GM19238 (cell line): ENCODE measurements at regions not wholly inside any gene's neighbourhood (a gene's known extent, or its start where the extent isn't known, plus 50 kb on each side); places are given as distances from the start of the nearest gene placed in this dataset.
"Not testable (repeated sequence)": the region's sequence is repeated elsewhere in the genome, so short reads cannot be mapped to it uniquely, and the experiment has no call there.

ENCODE experiments used
- DNase-seq: peaks from one replicate; pipeline ENCODE4 v3.0.0; 2011; ENCODE audit warnings: low spot score; ENCODE audit not compliant: insufficient read length

DNA sequence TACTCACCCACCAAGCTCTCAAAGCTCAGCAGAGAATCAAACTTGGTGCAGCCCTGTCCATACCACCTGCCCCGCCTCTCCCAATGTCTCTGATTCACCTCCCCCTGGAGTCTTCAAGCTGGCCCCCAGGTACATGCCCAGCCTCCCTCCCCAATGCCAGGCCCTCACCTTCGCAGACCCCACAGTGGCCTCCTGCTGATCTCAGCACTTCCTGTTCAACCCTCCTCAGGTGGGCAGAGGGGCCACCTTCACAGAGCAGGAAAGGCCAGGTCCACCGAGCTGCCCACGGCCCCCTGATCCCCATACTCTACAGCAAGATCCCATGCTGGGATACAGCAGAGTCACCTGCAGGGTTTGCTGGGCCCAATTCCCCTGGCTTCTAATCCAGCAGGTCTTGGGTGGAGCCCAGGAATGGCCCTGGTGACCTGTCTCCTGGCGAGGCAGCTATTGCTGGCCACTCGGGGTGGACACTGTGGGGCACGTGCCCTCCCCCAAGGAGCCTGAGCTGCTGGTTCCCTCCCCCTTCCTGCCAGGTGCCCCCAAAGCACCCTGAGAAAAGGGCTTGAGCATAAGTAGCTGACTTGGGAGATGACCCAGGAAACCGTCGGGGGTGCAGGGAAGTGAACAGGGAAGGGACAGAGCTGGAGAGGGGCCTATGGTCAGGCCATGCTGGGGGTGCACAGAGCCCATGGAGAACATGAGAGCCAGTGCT, 150.7 kb downstream of the BRD1 start:
- DNase-seq = no peak

DNA sequence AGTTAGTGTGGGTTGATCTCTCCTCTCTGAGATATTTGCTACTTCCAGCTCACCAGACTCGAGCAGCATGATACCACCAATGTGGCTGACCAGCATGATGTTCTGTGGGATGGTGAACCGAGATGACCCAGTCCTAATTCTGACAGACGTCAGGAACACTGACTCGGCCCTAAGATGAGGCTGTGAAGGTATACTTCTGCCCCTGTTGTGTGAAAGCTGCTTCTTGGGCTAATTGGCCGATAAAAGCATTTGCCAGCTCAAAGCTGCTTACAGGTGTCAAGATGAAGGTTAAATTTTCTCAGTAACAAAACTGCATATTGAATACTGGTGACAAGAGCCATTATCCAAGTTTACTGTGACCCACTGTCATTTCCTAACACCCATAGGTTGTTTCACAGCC, 151.4 kb downstream of the BRD1 start:
- no peak for DNase-seq

DNA sequence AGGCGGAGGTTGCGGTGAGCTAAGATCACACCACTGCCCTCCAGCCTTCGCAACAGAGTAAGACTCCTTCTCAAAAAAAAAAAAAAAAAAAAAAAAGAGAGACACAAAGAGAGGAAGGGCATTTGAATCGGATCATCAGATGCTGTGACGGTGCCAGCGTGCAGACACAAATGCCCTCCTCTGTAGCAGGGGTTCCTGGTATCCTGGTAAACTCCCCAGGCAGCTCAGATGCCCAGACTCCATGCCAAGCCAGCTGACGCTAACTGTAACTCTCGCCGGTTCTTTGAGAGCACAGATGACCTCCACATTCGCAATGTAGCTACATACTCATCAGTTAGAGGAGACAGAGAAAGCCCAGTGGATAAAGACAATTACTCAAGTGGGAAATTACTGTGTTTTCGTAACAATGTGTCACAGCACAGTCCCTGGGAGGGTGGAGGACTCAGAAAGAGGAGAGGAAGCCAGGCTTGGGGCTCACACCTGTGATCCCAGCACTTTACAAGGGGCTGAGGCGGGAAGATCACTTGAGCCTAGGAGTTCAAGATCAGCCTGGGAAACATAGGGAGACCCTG, 153.1 kb downstream of the BRD1 start:
- no peak for DNase-seq

DNA sequence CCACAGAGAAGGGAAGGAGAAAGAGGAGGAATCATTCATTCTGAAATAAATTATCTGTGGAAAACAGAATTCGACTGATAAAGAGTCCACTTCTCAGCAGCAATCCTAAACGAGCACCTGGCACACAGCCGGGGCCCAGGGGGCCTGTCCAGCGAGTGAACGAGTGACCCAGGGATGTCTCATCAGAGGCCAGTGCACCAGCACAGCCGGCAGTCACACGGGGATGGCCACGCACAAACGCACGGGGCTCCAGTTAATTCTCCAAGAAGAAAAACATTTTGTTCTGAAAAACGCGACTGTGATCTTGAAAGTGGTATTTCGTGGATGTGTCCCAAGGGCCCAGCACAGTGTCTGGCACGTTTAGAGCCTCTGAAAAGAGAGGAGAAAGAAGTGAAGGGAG, 154.6 kb downstream of the BRD1 start:
- no peak for DNase-seq

DNA sequence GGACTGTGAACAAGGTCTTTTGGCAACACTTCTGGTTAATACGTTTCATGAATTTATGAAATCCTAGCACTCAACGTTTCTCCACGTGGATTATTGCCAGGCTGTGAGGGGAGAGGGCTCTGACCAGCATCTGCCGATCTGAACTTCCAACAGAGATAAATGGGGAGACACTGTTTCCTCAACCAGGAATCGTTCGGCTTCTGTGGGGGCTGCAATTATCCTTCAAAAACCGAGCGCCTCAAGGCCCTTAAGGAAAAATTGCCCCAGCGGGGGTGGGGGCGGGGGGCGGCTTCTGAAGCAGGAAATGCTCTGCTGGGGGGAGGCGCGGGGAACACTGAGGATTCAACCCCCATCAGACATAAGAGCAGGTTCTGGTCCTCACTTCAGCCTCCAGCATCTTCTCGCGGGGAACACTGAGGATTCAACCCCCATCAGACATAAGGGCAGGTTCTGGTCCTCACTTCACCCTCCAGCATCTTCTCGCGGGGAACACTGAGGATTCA, 155.6 kb downstream of the BRD1 start:
- no peak for DNase-seq

DNA sequence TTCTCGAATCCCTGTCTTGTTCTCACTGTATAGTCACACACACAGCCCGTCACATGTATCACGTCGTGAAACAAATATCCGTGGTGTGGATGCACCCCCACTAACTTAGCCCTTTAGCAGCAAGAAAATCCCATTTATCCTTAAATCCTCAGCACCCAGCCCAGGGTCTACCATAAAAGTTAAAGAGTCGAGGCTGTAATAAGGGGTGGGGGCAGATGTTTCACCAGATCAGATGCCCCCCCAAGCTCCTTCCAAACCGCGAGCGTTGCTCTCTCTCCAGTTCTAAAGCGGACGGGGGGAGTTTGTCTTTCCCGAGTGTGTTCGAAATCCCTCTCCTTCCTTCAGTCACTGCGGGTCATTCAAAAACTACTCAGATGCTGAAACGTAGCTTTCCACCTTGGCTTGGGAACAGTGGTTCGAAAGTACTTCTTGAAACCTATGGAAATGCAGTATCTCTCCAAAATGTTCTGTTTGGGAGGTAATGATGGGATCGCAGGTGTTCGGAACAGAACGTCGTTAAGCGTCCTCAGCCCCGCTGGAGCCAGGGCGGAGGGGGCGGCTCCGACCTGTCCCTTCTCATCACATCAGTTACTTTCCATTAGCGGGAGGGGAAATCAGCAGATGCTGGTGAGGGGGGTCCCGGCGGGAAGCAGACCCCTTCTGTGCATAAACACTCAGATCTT, 156.2 kb downstream of the BRD1 start:
- no peak for DNase-seq

DNA sequence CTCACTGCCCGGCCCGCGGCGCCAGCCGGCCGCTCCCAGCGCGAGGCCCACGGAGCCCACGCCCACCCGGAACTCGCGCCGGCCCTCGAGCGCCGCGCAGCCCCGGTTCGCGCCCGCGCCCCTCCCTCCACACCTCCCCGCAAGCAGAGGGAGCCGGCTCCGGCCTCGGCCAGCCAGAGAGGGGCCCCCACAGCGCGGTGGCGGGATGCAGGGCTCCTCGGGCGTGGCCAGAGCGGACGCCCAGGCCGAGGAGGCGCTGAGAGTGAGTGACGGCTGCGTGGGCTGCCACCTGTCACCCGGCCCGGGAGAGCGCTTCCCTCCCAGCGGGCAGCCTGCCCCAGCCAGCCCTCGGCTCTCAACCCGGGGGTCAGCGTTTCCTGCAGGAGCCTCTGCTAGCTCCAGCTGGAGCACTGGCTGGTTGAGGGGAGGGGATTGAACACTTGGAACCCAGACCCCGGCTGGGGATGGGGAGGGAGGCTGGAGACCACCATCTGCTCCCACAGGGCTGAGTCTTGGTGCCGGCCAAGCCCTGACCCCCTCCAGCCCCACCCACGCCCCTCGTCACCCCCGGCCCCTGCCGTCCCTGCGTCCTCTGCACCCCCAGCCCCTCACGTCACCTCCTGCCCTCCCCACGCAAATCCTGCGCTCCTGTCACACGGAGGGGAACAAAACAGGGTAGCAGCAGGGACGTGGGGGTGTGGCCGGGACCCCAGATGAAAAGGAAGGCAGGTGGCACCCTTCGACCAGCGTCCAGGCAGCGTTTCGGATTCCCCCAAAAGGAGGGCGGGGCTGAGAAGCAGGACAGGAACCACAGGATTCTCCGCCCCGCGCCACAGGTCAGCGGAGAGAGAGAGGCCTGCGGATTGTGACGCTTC, 157.0 kb downstream of the BRD1 start:
- no peak for DNase-seq

DNA sequence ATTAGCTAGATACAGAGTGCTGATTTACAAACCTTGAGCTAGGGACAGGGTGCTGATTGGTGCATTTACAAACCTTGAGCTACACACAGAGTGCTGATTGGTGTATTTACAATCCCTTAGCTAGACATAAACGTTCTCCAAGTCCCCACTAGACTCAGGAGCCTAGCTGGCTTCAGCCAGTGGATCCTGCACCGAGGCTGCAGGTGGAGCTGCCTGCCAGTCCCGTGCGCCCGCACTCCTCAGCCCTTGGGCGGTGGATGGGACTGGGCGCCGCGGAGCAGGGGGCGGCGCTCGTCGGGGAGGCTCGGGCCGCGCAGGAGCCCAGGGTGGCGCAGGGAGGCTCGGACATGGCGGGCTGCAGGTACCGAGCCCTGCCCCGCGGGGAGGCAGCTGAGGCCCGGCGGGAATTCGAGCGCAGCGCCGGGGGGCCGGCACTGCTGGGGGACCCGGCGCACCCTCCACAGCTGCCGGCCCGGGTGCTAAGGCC, 157.7 kb downstream of the BRD1 start:
- DNase-seq = not testable (repeated sequence)

DNA sequence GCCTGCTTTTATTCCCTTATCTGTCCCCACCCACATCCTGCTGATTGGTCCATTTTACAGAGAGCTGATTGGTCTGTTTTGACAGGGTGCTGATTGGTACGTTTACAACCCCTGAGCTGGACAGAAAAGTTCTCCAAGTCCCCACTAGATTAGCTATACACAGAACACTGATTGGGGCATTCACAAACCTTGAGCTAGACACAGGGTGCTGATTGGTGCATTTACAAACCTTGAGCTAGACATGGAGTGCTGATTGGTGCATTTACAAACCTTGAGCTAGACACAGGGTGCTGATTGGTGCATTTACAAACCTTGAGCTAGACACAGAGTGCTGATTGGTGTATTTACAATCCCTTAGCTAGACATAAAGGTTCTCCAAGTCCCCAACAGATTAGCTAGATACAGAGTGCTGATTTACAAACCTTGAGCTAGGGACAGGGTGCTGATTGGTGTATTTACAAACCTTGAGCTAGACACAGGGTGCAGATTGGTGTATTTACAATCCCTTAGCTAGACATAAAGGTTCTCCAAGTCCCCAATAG, 158.2 kb downstream of the BRD1 start:
- not testable (repeated sequence) for DNase-seq

DNA sequence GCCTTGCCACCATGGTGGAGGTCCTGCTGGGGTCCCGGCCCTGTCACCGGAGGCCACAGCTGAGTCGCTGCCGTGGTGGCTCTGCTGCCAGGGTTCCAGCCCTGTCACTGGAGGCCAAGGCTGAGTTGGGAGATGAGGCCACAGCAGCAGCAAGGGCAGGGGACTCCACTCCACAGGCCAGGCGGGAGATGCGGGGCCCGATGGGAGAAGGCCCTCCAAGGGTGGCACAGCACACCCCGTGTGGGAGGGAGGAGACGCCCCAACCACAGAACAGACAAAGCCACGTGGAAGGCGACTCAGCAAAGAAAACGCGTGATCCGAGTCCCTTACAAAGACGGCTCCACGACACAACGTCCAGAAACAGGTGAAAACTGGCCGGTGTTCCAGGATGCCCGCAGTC, 159.3 kb downstream of the BRD1 start:
- no peak for DNase-seq

DNA sequence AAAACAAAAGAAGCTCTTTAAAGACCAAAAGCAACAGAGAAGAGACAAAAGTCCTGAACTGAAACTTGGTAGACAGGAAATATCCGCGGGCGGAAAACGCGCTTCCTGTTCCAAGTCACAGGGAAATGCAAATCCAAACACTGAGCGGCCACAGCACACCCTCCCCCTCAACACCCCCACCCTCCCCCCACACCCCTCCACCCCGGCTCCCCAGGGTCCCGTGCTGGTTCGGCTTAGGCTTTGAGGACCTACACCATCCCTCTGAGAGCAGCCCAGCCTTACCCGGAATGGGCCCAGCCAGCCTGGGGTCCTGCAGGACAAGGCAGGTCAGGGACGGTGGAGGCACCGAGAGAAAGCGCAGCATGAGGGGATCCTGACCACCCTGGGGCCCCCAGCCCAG, 160.4 kb downstream of the BRD1 start:
- no peak for DNase-seq

DNA sequence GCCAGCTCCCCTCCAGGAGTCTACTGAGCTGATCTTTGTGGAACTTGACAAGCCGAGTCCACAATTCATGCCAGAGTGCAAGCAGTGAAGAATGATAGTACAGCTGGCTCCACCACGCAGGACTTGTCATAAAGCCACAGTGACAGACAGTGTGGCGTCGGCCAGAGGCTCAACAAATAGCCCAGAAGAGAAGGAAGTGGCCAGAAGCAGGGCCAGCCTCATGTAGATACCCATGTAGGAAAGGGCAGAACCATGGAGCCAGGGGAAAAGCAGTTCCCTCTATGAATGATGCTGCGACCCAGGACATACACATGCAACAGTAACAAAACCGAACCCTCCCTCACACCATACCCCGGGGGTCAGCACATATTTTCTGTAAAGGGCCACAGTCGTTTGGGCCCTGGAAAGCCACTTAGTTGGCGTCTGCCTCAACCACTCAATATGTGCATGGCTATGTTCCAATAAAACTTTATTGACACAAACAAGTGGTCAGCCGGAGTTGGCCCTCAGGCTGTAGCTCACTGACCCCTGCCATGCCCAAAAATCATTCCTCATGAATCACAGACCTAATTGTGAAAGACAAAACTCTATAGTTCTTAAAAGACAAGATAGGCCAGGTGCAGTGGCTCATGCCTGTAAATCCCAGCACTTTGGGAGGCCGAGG, 161.4 kb downstream of the BRD1 start:
- no peak for DNase-seq

DNA sequence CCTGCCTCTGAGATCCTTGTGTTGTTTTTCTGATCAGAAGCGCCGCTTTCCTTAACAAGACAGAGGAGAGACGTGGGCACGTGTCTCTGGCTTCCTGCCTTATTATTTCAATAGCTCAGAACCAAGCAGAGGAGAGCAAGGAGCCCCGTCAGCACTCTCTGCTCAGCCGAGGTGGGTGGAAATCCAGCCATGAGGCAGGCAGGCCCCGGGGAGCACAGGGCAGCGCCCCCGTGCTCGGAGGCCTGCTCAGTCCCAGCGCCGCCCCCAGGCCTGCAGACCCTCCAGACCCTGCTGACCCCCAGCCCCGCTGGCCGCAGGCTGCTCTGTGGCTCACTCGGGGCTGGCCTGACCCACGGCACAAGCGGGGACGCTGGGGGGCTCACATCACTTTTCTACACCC, 162.8 kb downstream of the BRD1 start:
- DNase-seq = no peak

DNA sequence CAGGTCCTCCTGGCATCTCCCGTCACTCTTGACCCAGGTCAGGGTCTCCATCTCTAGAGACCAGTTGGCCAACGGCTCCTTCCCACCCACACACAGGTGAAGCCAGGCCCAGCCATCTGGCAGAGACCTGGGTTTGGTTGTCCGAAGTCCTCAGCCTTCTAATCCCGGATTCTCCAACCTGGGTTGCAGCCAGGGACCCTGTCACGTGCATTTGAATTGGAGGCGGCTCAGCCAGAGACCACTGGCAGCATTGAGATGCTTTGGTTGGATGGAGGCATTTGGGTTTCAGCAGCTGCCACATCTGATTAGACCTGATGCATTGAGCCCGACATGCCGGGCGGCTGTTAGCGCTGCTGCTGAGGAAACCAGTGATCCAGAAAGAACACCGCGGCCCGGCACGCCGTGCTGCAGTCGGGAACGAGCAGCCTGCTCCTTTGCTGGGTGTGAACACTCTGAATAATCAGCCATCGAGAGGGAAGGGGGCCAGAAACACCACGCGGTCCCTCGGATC, 163.2 kb downstream of the BRD1 start:
- DNase-seq = no peak

DNA sequence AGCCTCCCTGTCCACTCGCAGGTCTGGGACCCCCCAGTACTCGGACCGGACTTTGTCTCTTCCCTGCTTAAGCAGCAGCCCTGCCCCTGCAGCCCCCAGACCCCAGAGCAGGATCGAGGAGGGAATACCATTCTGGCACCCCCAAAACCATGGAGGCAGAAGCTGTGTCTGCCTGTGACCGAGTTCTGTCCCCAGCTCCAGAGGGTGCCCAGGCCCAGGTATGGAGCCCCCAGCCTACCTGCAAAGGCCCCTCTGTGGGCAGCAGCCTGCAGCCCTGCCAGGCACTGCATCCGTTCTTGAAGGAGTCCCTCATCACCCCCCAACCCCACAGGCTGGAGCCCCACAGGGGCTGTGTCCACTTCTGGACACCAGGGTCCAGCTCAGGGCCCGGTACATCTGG, 163.8 kb downstream of the BRD1 start:
- no peak for DNase-seq

DNA sequence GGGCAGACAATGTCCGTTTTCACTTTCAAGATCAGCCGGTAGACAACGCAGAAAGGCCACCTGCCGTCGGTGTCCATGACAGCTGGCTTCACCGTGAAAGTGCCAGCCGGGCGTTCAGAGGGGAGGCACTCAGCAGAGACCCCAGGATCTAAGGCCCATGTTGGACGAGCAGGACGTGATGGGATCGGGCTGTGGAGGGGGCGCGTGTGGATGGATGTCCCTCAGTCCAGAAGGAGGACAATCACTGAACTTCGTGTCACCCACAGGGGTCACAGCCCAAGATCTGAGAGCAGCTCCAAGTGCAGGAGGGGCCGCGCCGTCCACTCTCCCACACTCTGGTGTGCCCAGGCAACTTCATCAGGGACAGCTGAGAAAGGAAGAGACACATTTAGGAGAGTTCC, 164.4 kb downstream of the BRD1 start:
- no peak for DNase-seq

DNA sequence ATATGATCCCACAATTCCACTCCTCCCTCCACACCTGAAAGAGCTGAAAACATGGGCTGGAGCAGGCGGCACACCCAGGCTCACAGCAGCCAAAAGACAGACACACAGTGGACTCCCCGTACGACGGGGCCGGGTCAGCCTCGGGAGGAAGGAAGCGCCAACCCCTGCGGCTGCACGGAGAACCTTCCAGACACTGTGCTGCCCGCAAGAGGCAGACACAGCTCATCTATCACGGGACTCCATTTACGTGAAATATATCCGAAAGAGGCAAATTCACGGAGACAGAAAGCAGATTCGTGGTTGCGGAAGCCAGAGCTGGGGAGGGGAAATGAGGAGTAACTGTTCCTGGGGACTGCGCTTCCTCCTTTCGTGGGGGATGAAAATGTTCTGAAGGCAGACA, 165.0 kb downstream of the BRD1 start:
- DNase-seq = no peak

DNA sequence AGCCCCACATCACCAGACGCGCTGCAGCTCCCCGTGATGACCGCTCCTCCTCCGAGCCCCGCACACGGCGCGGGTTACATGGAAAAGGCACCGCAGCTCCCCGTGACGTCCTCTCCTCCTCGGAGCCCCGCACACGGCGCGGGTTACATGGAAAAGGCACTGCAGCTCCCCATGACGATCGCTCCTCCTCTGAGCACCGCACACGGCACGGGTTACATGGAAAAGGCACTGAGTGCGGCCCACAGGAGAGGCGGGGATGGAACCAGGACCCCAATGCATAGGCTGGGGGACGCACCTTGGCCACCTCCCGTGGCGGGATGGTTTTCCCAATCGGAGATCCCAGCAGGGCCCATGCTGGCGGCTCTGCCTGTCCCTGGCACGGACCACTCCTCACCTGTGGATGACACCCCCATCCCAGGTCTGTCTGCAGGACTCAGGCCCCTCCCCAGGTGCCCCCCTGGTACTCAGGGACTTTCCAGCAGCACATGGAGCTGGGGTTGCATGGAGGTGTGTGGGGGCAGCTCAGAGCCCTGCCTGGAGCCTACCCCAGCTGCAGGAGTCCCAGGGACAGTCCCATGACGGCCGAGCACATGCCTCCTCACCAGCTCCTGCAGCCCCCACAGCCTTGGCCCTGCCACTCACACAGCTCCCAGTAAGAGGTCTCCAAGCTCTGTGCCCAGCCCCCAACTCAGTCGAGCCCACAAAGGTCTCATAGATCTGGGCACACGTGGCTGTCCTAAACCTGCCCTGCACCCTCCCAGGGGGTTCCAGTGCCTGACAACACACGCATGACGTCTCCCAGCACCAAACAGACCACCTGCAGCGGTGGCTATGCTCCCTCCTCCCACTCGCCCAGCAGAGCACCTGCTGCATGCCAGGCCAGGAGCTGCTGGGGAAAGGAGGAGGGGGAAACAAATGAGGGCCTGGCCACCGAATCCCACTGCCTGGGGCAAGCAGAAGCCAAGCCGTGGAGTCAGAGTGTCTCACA, 166.6 kb downstream of the BRD1 start:
- no peak for DNase-seq

DNA sequence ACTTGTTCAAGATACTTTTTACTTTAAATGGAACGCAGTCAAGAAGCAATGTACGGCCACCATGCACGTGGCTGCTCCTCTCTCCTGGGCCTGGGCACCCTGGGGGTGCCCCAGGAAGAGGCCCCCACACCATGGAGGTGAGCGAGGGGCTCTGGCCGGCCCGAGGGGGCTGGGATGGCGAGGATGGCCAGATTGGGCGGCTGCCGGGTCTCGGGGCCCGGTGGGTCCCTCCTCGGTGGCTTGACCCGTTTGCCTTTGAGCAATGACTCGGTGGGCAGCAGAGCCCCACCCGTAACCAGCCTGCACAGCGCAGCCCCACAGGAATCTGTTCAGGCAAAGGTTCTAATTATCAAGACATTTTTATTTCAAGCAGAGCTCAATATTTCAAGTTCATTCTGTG, 167.4 kb downstream of the BRD1 start:
- DNase-seq = no peak
